GM13976 (cell line): ENCODE measurements at regions not wholly inside any gene's neighbourhood (a gene's known extent, or its start where the extent isn't known, plus 50 kb on each side); places are given as distances from the start of the nearest gene placed in this dataset.

Source experiments
- DNase-seq: peaks from one replicate; pipeline ENCODE4 v3.0.0; 2012; ENCODE audit warnings: low spot score
- CTCF ChIP-seq: IDR thresholded peaks from 2 replicates; pipeline ENCODE4 v1.5.1; 2012; ENCODE audit warnings: borderline replicate concordance, mild to moderate bottlenecking; ENCODE audit not compliant: insufficient read depth; ENCODE audit errors: extremely low read depth, missing control alignments, control extremely low read depth
- in situ Hi-C: fragments of 300-500 bp; cut with MboI; formaldehyde crosslinking; loops from one replicate; pipeline ENCODE4 v1.12.0; 2022; ENCODE audit warnings: low sequenced_read_pairs, mixed read lengths, inconsistent platforms; ENCODE audit not compliant: unreplicated experiment

- in situ Hi-C loops, result no loop called here
- TF ChIP-seq CTCF, result no peak
- no peak for DNase-seq
Measured at GRCh38 chr16:20242568-20243255, 84.6 kb downstream of the GP2 start.

DNA sequence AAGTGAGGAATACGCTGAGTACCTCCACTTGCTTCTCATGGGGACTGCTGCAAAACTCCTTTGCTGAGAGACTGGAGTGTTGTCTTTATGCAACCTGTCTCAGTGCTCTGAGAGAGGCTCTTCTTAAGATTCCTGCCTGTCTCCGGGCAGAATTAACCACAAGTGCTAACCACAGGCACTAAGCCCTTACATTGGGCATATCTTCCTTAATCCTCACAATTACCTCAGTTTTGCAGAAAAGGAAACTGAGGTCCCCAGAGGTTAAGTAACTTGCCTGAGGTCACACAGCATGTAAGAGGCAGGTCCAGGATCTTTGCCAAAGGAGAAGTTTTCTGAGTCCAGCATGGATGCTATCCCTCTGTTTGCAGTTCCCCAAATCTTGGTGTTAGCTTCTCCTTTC, 86.0 kb downstream of the GP2 start:
- TF ChIP-seq CTCF, result no peak
- in situ Hi-C loops, result no loop called here
- no peak for DNase-seq

- DNase-seq, result no peak
- TF ChIP-seq CTCF, result no peak
- in situ Hi-C loops, result no loop called here
Measured at GRCh38 chr16:20236579-20237289, 90.6 kb downstream of the GP2 start.

GRCh38 chr16:20225228-20225733, 102.0 kb downstream of the GP2 start:
- in situ Hi-C loops, result no loop called here

GRCh38 chr16:20221208-20221607, 106.1 kb downstream of the GP2 start:
- in situ Hi-C loops, result no loop called here
- no peak for TF ChIP-seq CTCF
- no peak for DNase-seq

More at GRCh38 chr16:20225228-20225733, 102.0 kb downstream of the GP2 start:
- DNase-seq, result no peak
- no peak for TF ChIP-seq CTCF

GRCh38 chr16:20218093-20218492, 109.2 kb downstream of the GP2 start:
- DNase-seq, result no peak
- in situ Hi-C loops, result no loop called here
- no peak for TF ChIP-seq CTCF
